ENCODE measurements at regions not wholly inside any gene's neighbourhood (a gene's known extent, or its start where the extent isn't known, plus 50 kb on each side); places are given as distances from the start of the nearest gene placed in this dataset.

- DNase-seq, result no peak
These were observed 910.6 kb downstream of the NTRK3 start for GRCh38 chr15:87345961-87346360.

- no peak for DNase-seq
These were observed 912.6 kb downstream of the NTRK3 start for GRCh38 chr15:87343966-87344365.

- no peak for DNase-seq
These were observed 916.2 kb downstream of the NTRK3 start for GRCh38 chr15:87340370-87340769.

GRCh38 chr15:87326269-87326668, 930.3 kb downstream of the NTRK3 start:
- DNase-seq, result no peak

GRCh38 chr15:87322870-87323269, 933.7 kb downstream of the NTRK3 start:
- no peak for DNase-seq

- DNase-seq, result no peak
These were observed 934.3 kb downstream of the NTRK3 start for GRCh38 chr15:87322265-87322664.

GRCh38 chr15:87317900-87318299, 938.6 kb downstream of the NTRK3 start:
- DNase-seq, result no peak

- no peak for DNase-seq
These were observed 944.3 kb downstream of the NTRK3 start for GRCh38 chr15:87312221-87312620.

GRCh38 chr15:87300146-87300545, 956.4 kb downstream of the NTRK3 start:
- DNase-seq, result no peak

GRCh38 chr15:87294854-87295253, 961.7 kb downstream of the NTRK3 start:
- no peak for DNase-seq

- DNase-seq, result no peak
These were observed 963.5 kb downstream of the NTRK3 start for GRCh38 chr15:87293031-87293430.

- no peak for DNase-seq
These were observed 969.4 kb downstream of the NTRK3 start for GRCh38 chr15:87287156-87287555.

- DNase-seq, result no peak
These were observed 987.0 kb downstream of the NTRK3 start for GRCh38 chr15:87269566-87269965.

GRCh38 chr15:87268675-87269074, 987.9 kb downstream of the NTRK3 start:
- DNase-seq, result no peak

- no peak for DNase-seq
These were observed 988.7 kb downstream of the NTRK3 start for GRCh38 chr15:87267798-87268197.

- DNase-seq, result no peak
These were observed 992.7 kb downstream of the NTRK3 start for GRCh38 chr15:87263871-87264270.

- no peak for DNase-seq
These were observed 993.2 kb downstream of the NTRK3 start for GRCh38 chr15:87263296-87263695.

GRCh38 chr15:87245592-87245991, 1010.9 kb downstream of the NTRK3 start:
- no peak for DNase-seq

GRCh38 chr15:87243474-87243873, 1013.1 kb downstream of the NTRK3 start:
- DNase-seq, result no peak

GRCh38 chr15:87239582-87240230, 1016.8 kb downstream of the NTRK3 start:
- no peak for DNase-seq

GRCh38 chr15:87238451-87239068, 1018.0 kb downstream of the NTRK3 start:
- no peak for DNase-seq

GRCh38 chr15:87228460-87228859, 1028.1 kb downstream of the NTRK3 start:
- no peak for DNase-seq

- no peak for DNase-seq
These were observed 1028.7 kb downstream of the NTRK3 start for GRCh38 chr15:87227846-87228245.

GRCh38 chr15:87225436-87225835, 1031.1 kb downstream of the NTRK3 start:
- no peak for DNase-seq

- DNase-seq, result no peak
These were observed 1032.1 kb downstream of the NTRK3 start for GRCh38 chr15:87224404-87224803.
